ENCODE measurements at regions not wholly inside any gene's neighbourhood (a gene's known extent, or its start where the extent isn't known, plus 50 kb on each side); places are given as distances from the start of the nearest gene placed in this dataset.

GRCh38 chr4:124610211-124610610 lies 102.3 kb downstream of the ANKRD50 start:
- no peak for DNase-seq
